HG02642 (cell line): ENCODE measurements at regions not wholly inside any gene's neighbourhood (a gene's known extent, or its start where the extent isn't known, plus 50 kb on each side); places are given as distances from the start of the nearest gene placed in this dataset.

Experiments used
- ATAC-seq: cut with Tn5 transposase; IDR thresholded peaks from one replicate; pipeline ENCODE4 v1.9.1; 2021; ENCODE audit warnings: mild to moderate bottlenecking; ENCODE audit not compliant: unreplicated experiment, poor library complexity

GRCh38 chr18:71168557-71169145 lies 879.8 kb downstream of the SOCS6 start:
- no peak for ATAC-seq

- ATAC-seq, result no peak
Measured at GRCh38 chr18:71136487-71136886, 847.6 kb downstream of the SOCS6 start.

- ATAC-seq, result no peak
Measured at GRCh38 chr18:71134122-71134521, 845.3 kb downstream of the SOCS6 start.

GRCh38 chr18:71131918-71132317 lies 843.1 kb downstream of the SOCS6 start:
- ATAC-seq, result no peak

- no peak for ATAC-seq
Measured at GRCh38 chr18:71130351-71130750, 841.5 kb downstream of the SOCS6 start.

GRCh38 chr18:71125581-71125980 lies 836.7 kb downstream of the SOCS6 start:
- ATAC-seq, result no peak

GRCh38 chr18:71116535-71116934 lies 827.7 kb downstream of the SOCS6 start:
- no peak for ATAC-seq

GRCh38 chr18:71115261-71115660 lies 826.4 kb downstream of the SOCS6 start:
- no peak for ATAC-seq

GRCh38 chr18:71114550-71115210 lies 825.8 kb downstream of the SOCS6 start:
- ATAC-seq, result no peak

GRCh38 chr18:71107244-71107643 lies 818.4 kb downstream of the SOCS6 start:
- no peak for ATAC-seq

- ATAC-seq, result no peak
Measured at GRCh38 chr18:71106701-71107100, 817.9 kb downstream of the SOCS6 start.

- no peak for ATAC-seq
Measured at GRCh38 chr18:71105994-71106546, 817.2 kb downstream of the SOCS6 start.

- no peak for ATAC-seq
Measured at GRCh38 chr18:71105078-71105819, 816.4 kb downstream of the SOCS6 start.

GRCh38 chr18:71079606-71080005 lies 790.8 kb downstream of the SOCS6 start:
- ATAC-seq, result no peak

- ATAC-seq, result no peak
Measured at GRCh38 chr18:71077451-71077850, 788.6 kb downstream of the SOCS6 start.

- ATAC-seq, result no peak
Measured at GRCh38 chr18:71075147-71075546, 786.3 kb downstream of the SOCS6 start.

- ATAC-seq, result no peak
Measured at GRCh38 chr18:71068338-71068737, 779.5 kb downstream of the SOCS6 start.

- ATAC-seq, result no peak
Measured at GRCh38 chr18:71049893-71050292, 761.0 kb downstream of the SOCS6 start.

GRCh38 chr18:71047882-71048281 lies 759.0 kb downstream of the SOCS6 start:
- ATAC-seq, result no peak

- no peak for ATAC-seq
Measured at GRCh38 chr18:71045331-71046065, 756.7 kb downstream of the SOCS6 start.

- ATAC-seq, result no peak
Measured at GRCh38 chr18:71040161-71040560, 751.3 kb downstream of the SOCS6 start.
